Smooth muscle cell (in vitro differentiated cells): ENCODE measurements at regions not wholly inside any gene's neighbourhood (a gene's known extent, or its start where the extent isn't known, plus 50 kb on each side); places are given as distances from the start of the nearest gene placed in this dataset.
A peak's percentile ranks its signal among the peaks of the same experiment; 100 is the strongest.

Experiments used
- DNase-seq: peaks from one replicate; lab custom pipeline; 2025; ENCODE audit not compliant: unreplicated experiment; lab: John Stamatoyannopoulos, UW
- H2AFZ ChIP-seq: fragments of 200-600 bp; sonication (generic); 2 replicates; pipeline ENCODE4 v1.6.0; 2016; ENCODE audit warnings: antibody characterized with exemption, low read depth, mild to moderate bottlenecking
- H3F3A ChIP-seq: fragments of 200-600 bp; sonication (generic); 2 replicates; pipeline ENCODE4 v1.6.0; 2017; ENCODE audit warnings: antibody characterized with exemption, low read depth
- H3K27ac ChIP-seq: fragments of 200-600 bp; sonication (generic); 2 replicates; pipeline ENCODE4 v1.5.1; 2016; ENCODE audit warnings: low read depth, mild to moderate bottlenecking
- H3K27me3 ChIP-seq: fragments of 200-600 bp; sonication (generic); 2 replicates; pipeline ENCODE4 v1.6.1; 2016; ENCODE audit warnings: low read depth, mild to moderate bottlenecking
- H3K36me3 ChIP-seq: fragments of 200-600 bp; sonication (generic); 2 replicates; pipeline ENCODE4 v1.5.1; 2016; ENCODE audit warnings: low read depth
- H3K4me1 ChIP-seq: fragments of 200-600 bp; sonication (generic); 2 replicates; pipeline ENCODE4 v1.5.1; 2016; ENCODE audit warnings: low read depth
- H3K4me2 ChIP-seq: fragments of 200-600 bp; sonication (generic); 2 replicates; pipeline ENCODE4 v1.6.0; 2016; ENCODE audit warnings: mild to moderate bottlenecking
- H3K4me3 ChIP-seq: fragments of 200-600 bp; sonication (generic); 2 replicates; pipeline ENCODE4 v1.5.1; 2016; ENCODE audit warnings: mild to moderate bottlenecking
- H3K79me2 ChIP-seq: fragments of 200-600 bp; sonication (generic); 2 replicates; pipeline ENCODE4 v1.6.0; 2016; ENCODE audit warnings: low read depth, mild to moderate bottlenecking
- H3K9ac ChIP-seq: fragments of 200-600 bp; sonication (generic); 2 replicates; pipeline ENCODE4 v1.6.0; 2016; ENCODE audit warnings: low read depth
- H3K9me3 ChIP-seq: fragments of 200-600 bp; sonication (generic); replicated peaks from 2 replicates; pipeline ENCODE4 v1.5.1; 2016; ENCODE audit warnings: low read depth
- H4K20me1 ChIP-seq: fragments of 200-600 bp; sonication (generic); 2 replicates; pipeline ENCODE4 v1.6.0; 2016; ENCODE audit warnings: low read depth
- CTCF ChIP-seq: fragments of 200-600 bp; sonication (generic); IDR thresholded peaks from 2 replicates; pipeline ENCODE4 v1.5.1; 2017; ENCODE audit warnings: borderline replicate concordance, mild to moderate bottlenecking, antibody characterized with exemption; ENCODE audit not compliant: insufficient read depth, poor library complexity, severe bottlenecking
- WGBS: methylation state at CpG from one replicate; pipeline ENCODE4 v1.1.7; 2016; ENCODE audit warnings: low lambda C conversion rate; 5-methylcytosine and 5-hydroxymethylcytosine counted together

GRCh38 chr12:124720004-124720680, 143.5 kb downstream of the SCARB1 start:
- no peaks in the 10 kb centered on the region for H3K27me3 ChIP-seq
- H3K36me3 ChIP-seq, result no peaks in the 10 kb centered on the region
- peaks cover 7% of the 10 kb centered on the region for H3F3A ChIP-seq
- H3K9me3 ChIP-seq, result no peaks in the 10 kb centered on the region
- no peaks in the 10 kb centered on the region for H3K79me2 ChIP-seq
- no peak overlapping the region for H3K9ac ChIP-seq
- no peaks in the 10 kb centered on the region for H4K20me1 ChIP-seq
- H3K4me1 ChIP-seq, result peaks cover 7% of the 10 kb centered on the region
- H3K4me2 ChIP-seq, result no peak overlapping the region
- peak overlapping the region; percentile 35 for H3K27ac ChIP-seq
- WGBS, result 68% methylated on average over 14 of the region's 14 CpGs
- no peak overlapping the region for H3K4me3 ChIP-seq
- peak; percentile 18 for TF ChIP-seq CTCF
- no peak for DNase-seq
- no peak overlapping the region for H2AFZ ChIP-seq

GRCh38 chr12:124719231-124719630, 144.4 kb downstream of the SCARB1 start:
- TF ChIP-seq CTCF, result no peak
- H3K4me1 ChIP-seq, result peaks cover 7% of the 10 kb centered on the region
- H3K27me3 ChIP-seq, result no peaks in the 10 kb centered on the region
- H3K9ac ChIP-seq, result no peak overlapping the region
- H3K4me3 ChIP-seq, result no peak overlapping the region
- H3K9me3 ChIP-seq, result no peaks in the 10 kb centered on the region
- H3K79me2 ChIP-seq, result no peaks in the 10 kb centered on the region
- WGBS, result 90% methylated on average over 12 of the region's 12 CpGs
- DNase-seq, result no peak
- H3K4me2 ChIP-seq, result no peak overlapping the region
- no peak overlapping the region for H3K27ac ChIP-seq
- H2AFZ ChIP-seq, result no peak overlapping the region
- H3K36me3 ChIP-seq, result no peaks in the 10 kb centered on the region
- H3F3A ChIP-seq, result peaks cover 7% of the 10 kb centered on the region
- no peaks in the 10 kb centered on the region for H4K20me1 ChIP-seq

- H2AFZ ChIP-seq, result no peak overlapping the region
- no peak overlapping the region for H3K9ac ChIP-seq
- H3K79me2 ChIP-seq, result no peaks in the 10 kb centered on the region
- H3K27ac ChIP-seq, result no peak overlapping the region
- H3K27me3 ChIP-seq, result no peaks in the 10 kb centered on the region
- peaks cover 7% of the 10 kb centered on the region for H3F3A ChIP-seq
- 93% methylated on average over 8 of the region's 8 CpGs for WGBS
- H3K36me3 ChIP-seq, result no peaks in the 10 kb centered on the region
- H3K4me3 ChIP-seq, result no peak overlapping the region
- H4K20me1 ChIP-seq, result no peaks in the 10 kb centered on the region
- peaks cover 7% of the 10 kb centered on the region for H3K4me1 ChIP-seq
- no peak for TF ChIP-seq CTCF
- no peak for DNase-seq
- H3K4me2 ChIP-seq, result no peak overlapping the region
- no peaks in the 10 kb centered on the region for H3K9me3 ChIP-seq
Observed at GRCh38 chr12:124718458-124718857, 145.2 kb downstream of the SCARB1 start.

GRCh38 chr12:124718036-124718435, 145.6 kb downstream of the SCARB1 start:
- DNase-seq, result no peak
- Histone ChIP-seq H3K4me1 (peaks cover 7% of the 10 kb centered on the region), H3K4me2 (no peak overlapping the region), H3F3A (peaks cover 7% of the 10 kb centered on the region), H3K36me3 (no peaks in the 10 kb centered on the region), H3K9me3 (no peaks in the 10 kb centered on the region), H3K27me3 (no peaks in the 10 kb centered on the region), H3K27ac (no peak overlapping the region), H3K79me2 (no peaks in the 10 kb centered on the region), H3K4me3 (no peak overlapping the region), H4K20me1 (no peaks in the 10 kb centered on the region), H3K9ac (no peak overlapping the region), H2AFZ (no peak overlapping the region)
- WGBS, result 92% methylated on average over 14 of the region's 14 CpGs
- TF ChIP-seq CTCF, result no peak
